Stomach smooth muscle (tissue), 2 donors: ENCODE measurements at regions not wholly inside any gene's neighbourhood (a gene's known extent, or its start where the extent isn't known, plus 50 kb on each side); places are given as distances from the start of the nearest gene placed in this dataset.

Source experiments
- H3K27ac ChIP-seq: one replicate; pipeline ENCODE4 v1.7.0; 2013; ENCODE audit warnings: mild to moderate bottlenecking, low read length, inconsistent platforms
- H3K27me3 ChIP-seq, 2 donors: one replicate each; pipeline ENCODE4 v1.7.0; 2013; ENCODE audit warnings: low read length in 2 of 2; ENCODE audit not compliant: insufficient read depth in 2 of 2, control insufficient read depth in 1 of 2
- H3K36me3 ChIP-seq, 2 donors: one replicate each; pipeline ENCODE4 v1.7.0; 2013; ENCODE audit warnings: low read length in 2 of 2; ENCODE audit not compliant: control insufficient read depth in 2 of 2, insufficient read depth in 2 of 2
- H3K4me1 ChIP-seq: one replicate; pipeline ENCODE4 v1.7.0; 2013; ENCODE audit warnings: low read length; ENCODE audit not compliant: control insufficient read depth, insufficient read depth
- H3K4me3 ChIP-seq, 2 donors: one replicate each; pipeline ENCODE4 v1.7.0; 2013; ENCODE audit warnings: low read length in 2 of 2
- H3K9ac ChIP-seq, 2 donors: one replicate each; pipeline ENCODE4 v1.7.0; 2013; ENCODE audit warnings: low read length in 2 of 2, mild to moderate bottlenecking in 1 of 2
- H3K9me3 ChIP-seq, 2 donors: one replicate each; pipeline ENCODE4 v1.7.0; 2013; ENCODE audit warnings: low read length in 2 of 2; ENCODE audit not compliant: control insufficient read depth in 2 of 2
- donor health status: healthy.
- donor health status: Pancreatic carcinoma.

DNA sequence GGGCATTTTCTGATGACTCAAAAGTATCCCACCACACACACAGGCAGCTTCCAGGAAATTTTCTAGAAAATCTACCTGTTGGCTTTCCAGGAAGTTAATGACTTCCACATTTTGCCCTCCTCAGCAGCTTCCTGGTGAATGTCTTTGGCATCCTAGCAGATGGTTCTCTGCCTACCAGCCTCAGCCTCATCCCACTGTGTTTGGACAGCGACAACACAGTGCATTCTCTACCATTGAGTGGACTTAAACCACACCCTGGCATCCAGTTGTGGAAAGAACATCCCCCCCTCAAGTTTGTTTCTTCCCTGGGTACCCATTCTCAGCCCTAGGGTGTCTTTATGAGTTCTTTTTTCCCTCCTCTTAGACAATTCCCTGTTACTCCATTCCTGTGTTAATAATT lies 50.8 kb upstream of the GADL1 start:
- peaks cover 0 to 4% of the 10 kb centered on the region in 2 donors for H3K9me3 ChIP-seq
- H3K4me1 ChIP-seq = no peaks in the 10 kb centered on the region
- H3K4me3 ChIP-seq = no peak overlapping the region
- no peak overlapping the region for H3K9ac ChIP-seq
- H3K27ac ChIP-seq = no peak overlapping the region
- H3K27me3 ChIP-seq = peaks cover 0 to 2% of the 10 kb centered on the region in 2 donors
- no peaks in the 10 kb centered on the region for H3K36me3 ChIP-seq

DNA sequence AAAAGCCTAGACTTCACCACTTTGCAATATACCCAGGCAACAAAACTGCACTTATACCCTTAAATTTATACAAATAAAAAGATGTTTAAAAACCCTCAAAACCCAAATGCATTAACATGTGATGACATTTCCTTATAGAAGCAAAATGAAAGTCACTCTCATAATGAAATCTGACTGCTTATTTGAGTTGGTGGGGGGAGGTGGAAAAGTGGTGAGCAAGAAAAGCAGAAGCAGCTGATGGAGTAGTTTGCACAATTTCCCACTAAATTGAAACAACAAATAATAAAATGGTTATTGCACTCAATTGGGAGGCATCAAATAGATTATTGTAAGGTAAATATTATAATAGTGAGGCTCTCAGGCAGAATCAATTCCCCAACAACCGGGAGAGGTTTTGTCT lies 54.0 kb upstream of the GADL1 start:
- H3K27me3 ChIP-seq = peaks cover 0 to 2% of the 10 kb centered on the region in 2 donors
- no peaks in the 10 kb centered on the region for H3K4me1 ChIP-seq
- no peak overlapping the region for H3K4me3 ChIP-seq
- H3K9ac ChIP-seq = no peak overlapping the region
- no peak overlapping the region for H3K27ac ChIP-seq
- H3K9me3 ChIP-seq = no peaks in the 10 kb centered on the region
- H3K36me3 ChIP-seq = no peaks in the 10 kb centered on the region

DNA sequence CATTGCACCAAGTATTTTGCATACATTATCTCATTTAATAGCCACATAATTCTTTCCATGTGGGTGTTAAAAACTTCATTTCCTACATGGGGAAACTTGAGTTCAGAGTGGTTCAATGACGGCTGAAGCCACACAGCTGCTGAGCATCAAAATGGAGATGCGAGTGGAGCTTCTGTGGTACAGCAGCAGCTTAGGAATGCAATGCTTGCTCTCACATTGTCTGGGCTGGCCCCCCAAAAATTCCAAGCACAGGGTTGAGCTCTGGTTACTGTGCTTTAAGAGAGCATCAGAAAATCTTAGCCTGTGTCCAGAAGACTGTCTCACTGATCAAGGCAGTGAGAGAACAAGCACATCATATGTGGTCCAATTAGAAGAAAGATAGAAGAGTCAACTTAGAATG lies 57.4 kb upstream of the GADL1 start:
- no peaks in the 10 kb centered on the region for H3K27me3 ChIP-seq
- H3K4me3 ChIP-seq = no peak overlapping the region
- no peaks in the 10 kb centered on the region for H3K9me3 ChIP-seq
- no peaks in the 10 kb centered on the region for H3K4me1 ChIP-seq
- H3K27ac ChIP-seq = no peak overlapping the region
- H3K36me3 ChIP-seq = no peaks in the 10 kb centered on the region
- no peak overlapping the region for H3K9ac ChIP-seq

DNA sequence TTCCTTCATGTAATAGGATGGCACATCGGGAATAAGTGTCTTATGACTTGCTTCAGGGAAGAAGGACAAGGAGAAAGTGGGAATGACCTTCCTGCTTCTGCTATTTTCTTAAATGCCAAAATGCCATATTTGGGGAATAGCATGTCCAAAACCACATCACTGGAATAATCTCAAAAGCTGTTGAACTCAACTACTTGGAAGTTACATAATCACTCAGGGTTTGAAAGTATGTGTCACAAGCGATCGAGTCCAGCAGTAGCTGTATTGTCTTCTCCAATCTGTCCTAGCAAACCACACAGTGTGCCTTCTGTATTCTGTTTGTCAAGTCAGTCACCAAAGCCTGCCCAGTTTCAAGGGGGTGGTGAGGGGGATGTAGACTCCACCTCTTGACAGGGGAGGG lies 58.3 kb upstream of the GADL1 start:
- H3K9me3 ChIP-seq = no peaks in the 10 kb centered on the region
- no peaks in the 10 kb centered on the region for H3K27me3 ChIP-seq
- H3K36me3 ChIP-seq = no peaks in the 10 kb centered on the region
- no peak overlapping the region for H3K4me3 ChIP-seq
- H3K9ac ChIP-seq = no peak overlapping the region
- no peak overlapping the region for H3K27ac ChIP-seq
- no peaks in the 10 kb centered on the region for H3K4me1 ChIP-seq

DNA sequence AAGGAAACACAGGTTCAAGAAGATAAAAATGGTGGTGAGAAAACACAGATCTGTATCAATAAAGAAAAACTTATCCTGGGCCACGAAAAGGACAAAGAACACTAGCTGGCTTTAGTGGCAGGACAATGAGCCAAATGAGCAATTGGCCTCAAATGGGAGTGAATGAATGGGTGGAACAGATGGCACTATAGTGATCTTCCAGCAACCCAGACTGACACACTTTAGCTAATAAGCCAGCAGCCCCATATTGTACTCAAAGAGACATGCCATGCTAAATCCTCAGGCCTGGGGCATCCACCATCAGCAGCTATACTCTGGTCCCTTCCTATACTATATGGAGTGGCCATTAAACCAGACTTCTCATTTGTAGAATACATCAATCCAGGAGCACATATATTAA lies 60.0 kb upstream of the GADL1 start:
- Histone ChIP-seq H3K27ac (no peak overlapping the region), H3K36me3 (no peaks in the 10 kb centered on the region), H3K9ac (no peak overlapping the region), H3K4me3 (no peak overlapping the region), H3K27me3 (no peaks in the 10 kb centered on the region), H3K9me3 (peaks cover 0 to 8% of the 10 kb centered on the region in 2 donors), H3K4me1 (no peaks in the 10 kb centered on the region)

DNA sequence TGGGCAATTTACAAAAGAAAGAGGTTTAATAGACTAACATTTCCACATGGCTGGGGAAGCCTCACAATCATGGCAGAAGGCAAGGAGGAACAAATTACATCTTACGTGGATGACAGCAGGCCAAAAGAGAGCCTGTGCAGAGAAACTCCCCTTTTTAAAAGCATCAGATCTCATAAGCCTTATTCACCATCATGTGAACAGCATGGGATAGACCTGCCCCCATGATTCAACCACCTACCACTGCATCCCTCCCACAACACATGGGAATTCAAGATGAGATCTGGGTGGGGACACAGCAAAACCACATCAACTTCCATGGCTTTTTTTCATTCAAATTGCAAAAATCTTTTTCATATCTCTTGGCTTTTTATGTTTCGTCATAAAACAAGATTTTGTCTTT lies 67.6 kb upstream of the GADL1 start:
- H3K9me3 ChIP-seq = peaks cover 0 to 8% of the 10 kb centered on the region in 2 donors
- H3K27me3 ChIP-seq = no peaks in the 10 kb centered on the region
- no peaks in the 10 kb centered on the region for H3K4me1 ChIP-seq
- no peak overlapping the region for H3K9ac ChIP-seq
- H3K4me3 ChIP-seq = no peak overlapping the region
- no peak overlapping the region for H3K27ac ChIP-seq
- no peaks in the 10 kb centered on the region for H3K36me3 ChIP-seq

DNA sequence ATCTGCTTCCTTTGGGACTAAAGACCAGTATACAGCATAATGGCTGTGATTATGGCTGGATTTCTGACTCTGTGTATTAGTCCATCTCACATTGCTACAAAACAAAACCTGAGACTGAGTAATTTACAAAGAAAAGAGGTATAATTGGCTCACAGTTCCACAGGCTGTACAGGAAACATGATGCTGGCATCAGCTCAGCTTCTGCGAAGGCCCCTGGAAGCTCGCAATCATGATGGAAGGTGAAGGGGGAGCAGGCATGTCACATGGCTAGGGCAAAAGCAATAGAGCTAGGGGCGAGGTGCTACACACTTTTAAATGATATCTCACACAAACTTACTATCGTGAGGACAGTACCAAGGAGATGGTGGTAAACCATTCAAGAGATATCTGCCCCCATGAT lies 68.0 kb upstream of the GADL1 start:
- no peaks in the 10 kb centered on the region for H3K36me3 ChIP-seq
- H3K9me3 ChIP-seq = peaks cover 0 to 8% of the 10 kb centered on the region in 2 donors
- H3K4me3 ChIP-seq = no peak overlapping the region
- H3K27ac ChIP-seq = no peak overlapping the region
- no peaks in the 10 kb centered on the region for H3K27me3 ChIP-seq
- no peaks in the 10 kb centered on the region for H3K4me1 ChIP-seq
- no peak overlapping the region for H3K9ac ChIP-seq

DNA sequence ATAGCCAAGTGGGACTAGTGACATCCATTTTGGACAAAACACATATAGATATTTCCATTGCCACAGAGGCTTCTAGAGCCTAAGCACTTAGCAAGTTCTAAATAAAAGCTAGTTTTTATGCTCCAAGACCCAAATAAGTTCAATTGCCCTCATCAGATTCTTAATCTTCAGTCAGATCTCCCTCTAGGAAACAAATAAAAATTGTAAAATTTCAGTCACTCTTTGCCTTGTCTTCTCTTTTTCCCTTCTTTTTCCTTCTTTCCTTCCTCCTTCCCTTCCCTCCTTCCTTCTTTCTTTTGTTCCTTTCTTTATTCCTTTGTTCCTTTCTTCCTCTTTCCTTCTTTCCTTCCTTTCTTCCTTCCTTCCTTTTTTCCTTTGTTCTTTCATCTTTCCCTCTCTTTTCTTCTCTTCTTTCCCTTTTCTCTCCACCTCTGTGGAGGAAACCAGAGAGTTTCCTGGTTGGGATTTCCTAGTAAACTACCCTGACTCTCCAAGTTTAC lies 68.8 kb upstream of the GADL1 start:
- Histone ChIP-seq H3K36me3 (no peaks in the 10 kb centered on the region), H3K27ac (no peak overlapping the region), H3K4me1 (no peaks in the 10 kb centered on the region), H3K9me3 (peaks cover 0 to 8% of the 10 kb centered on the region in 2 donors), H3K4me3 (no peak overlapping the region), H3K27me3 (no peaks in the 10 kb centered on the region), H3K9ac (no peak overlapping the region)

DNA sequence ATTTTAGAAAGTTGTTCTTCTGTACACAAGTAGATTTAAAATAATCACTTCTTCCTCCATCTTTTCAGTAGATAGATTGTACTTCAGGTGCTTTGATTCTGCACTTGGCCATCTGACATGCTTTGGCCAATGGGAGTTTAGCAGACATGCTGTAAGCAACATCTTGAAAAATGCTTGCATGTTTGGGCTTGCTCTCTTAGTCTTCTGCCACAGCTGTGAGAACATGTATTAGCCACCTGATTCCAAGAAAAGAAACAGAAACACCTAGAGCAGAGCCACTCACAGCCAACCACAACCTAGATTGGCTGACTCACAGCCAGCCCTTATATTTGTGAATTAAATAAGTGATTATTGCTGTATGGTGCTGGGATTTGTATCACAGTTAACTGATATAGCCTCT lies 70.2 kb upstream of the GADL1 start:
- Histone ChIP-seq H3K36me3 (no peaks in the 10 kb centered on the region), H3K4me3 (no peak overlapping the region), H3K9ac (no peak overlapping the region), H3K27me3 (no peaks in the 10 kb centered on the region), H3K9me3 (no peaks in the 10 kb centered on the region), H3K4me1 (no peaks in the 10 kb centered on the region), H3K27ac (no peak overlapping the region)

DNA sequence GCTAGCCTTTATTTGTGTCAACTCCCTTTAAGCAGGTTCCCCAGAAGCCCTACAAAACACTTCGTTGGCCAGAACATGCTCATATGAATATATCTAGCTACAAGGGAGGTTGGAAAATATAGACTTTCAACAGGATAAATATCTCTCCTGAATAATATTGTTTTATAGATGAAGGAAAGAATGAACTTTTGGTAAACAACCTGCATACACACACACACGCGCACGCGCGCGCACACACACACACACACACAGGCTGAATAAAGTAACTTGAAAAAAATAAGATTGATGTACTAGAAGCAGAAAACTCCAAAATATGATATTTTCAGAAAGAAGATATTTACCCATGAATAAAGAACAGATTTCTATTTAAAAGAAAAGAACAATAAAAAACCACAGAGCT lies 72.4 kb upstream of the GADL1 start:
- H3K9me3 ChIP-seq = no peaks in the 10 kb centered on the region
- no peaks in the 10 kb centered on the region for H3K4me1 ChIP-seq
- no peak overlapping the region for H3K4me3 ChIP-seq
- H3K36me3 ChIP-seq = no peaks in the 10 kb centered on the region
- H3K9ac ChIP-seq = no peak overlapping the region
- no peaks in the 10 kb centered on the region for H3K27me3 ChIP-seq
- H3K27ac ChIP-seq = no peak overlapping the region

DNA sequence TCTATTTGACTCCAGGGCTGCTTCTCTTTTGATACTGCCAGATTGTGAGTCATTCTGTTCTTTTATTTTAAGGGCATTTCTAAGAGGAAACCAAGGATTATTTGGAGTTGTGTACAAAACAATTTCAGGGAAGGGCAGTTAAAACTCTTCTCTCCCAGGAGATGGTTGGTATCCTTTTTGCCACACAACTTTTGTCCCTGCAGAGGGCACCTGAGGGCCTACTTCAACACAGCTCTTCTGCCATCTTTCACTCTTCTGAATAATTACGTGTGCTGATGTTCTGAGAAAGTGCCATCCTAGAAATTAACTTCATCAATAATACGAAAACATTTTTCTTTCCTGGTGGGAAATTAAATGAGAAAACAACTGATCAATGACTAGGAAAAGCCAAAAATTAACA lies 75.7 kb upstream of the GADL1 start:
- H3K9me3 ChIP-seq = no peaks in the 10 kb centered on the region
- peaks cover 3% of the 10 kb centered on the region for H3K4me1 ChIP-seq
- no peak overlapping the region for H3K9ac ChIP-seq
- no peaks in the 10 kb centered on the region for H3K36me3 ChIP-seq
- no peaks in the 10 kb centered on the region for H3K27me3 ChIP-seq
- H3K4me3 ChIP-seq = no peak overlapping the region
- no peak overlapping the region for H3K27ac ChIP-seq
